GM12864 (cell line): ENCODE measurements at regions not wholly inside any gene's neighbourhood (a gene's known extent, or its start where the extent isn't known, plus 50 kb on each side); places are given as distances from the start of the nearest gene placed in this dataset.

Experiments used
- DNase-seq: peaks from one replicate; pipeline ENCODE4 v3.0.0-alpha.2; 2011; ENCODE audit warnings: low read depth
- H3K4me3 ChIP-seq: 2 replicates; pipeline ENCODE4 v1.5.1; 2011; ENCODE audit warnings: mild to moderate bottlenecking, low read depth, low read length, control low read depth
- CTCF ChIP-seq: IDR thresholded peaks from 2 replicates; pipeline ENCODE4 v1.5.1; 2011; ENCODE audit warnings: low read depth, mild to moderate bottlenecking, moderate library complexity, low read length, control low read depth, inconsistent platforms; ENCODE audit errors: missing control alignments

GRCh38 chr5:20608567-20608966 is 620.6 kb upstream of the CDH18 start:
- DNase-seq, result no peak
- no peak for TF ChIP-seq CTCF
- no peak overlapping the region for H3K4me3 ChIP-seq

GRCh38 chr5:20605732-20606525 is 617.9 kb upstream of the CDH18 start:
- DNase-seq, result no peak
- no peak for TF ChIP-seq CTCF
- H3K4me3 ChIP-seq, result no peak overlapping the region

DNA sequence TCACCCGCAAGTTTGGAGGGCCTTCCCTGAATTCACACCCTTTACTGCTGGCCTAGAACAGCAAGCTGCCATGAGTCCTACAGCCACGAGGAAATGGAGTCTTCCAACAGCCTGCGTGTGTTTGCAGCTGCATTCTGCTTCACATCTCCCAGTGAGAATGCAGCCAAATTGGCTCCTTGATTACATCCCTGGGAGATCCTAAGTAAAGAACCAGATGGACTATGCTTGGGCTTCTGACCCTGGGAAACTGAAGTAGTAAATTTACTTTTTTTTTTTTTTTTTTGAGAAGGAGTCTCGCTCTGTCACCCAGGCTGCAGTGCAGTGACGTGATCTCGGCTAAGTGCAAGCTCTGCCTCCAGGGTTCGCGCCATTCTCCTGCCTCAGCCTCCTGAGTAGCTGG is 617.0 kb upstream of the CDH18 start:
- TF ChIP-seq CTCF, result no peak
- no peak for DNase-seq
- no peak overlapping the region for H3K4me3 ChIP-seq

GRCh38 chr5:20601678-20602100 is 613.7 kb upstream of the CDH18 start:
- DNase-seq, result no peak
- no peak overlapping the region for H3K4me3 ChIP-seq
- no peak for TF ChIP-seq CTCF

- no peak for TF ChIP-seq CTCF
- no peak overlapping the region for H3K4me3 ChIP-seq
- DNase-seq, result no peak
These were observed 602.4 kb upstream of the CDH18 start for GRCh38 chr5:20590356-20590755.

DNA sequence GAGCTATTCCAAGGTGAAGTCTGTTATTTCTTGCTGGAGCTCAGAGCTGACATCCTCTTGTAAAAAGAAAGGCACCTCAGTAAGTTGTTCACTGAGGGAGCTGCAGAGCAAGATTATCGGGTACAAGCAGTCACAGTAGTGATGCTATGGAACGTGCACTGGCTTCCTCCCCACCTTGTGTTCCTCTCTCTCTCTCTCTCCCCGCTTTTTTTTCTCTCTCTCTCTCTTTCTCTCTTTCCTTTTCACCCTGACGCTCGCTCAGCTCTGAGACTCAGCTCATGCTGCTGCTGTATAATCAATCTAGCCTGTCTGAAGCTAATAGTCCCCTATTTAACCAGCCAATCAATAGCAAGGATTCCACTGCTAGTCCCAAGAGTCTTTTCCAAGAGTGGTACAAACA is 587.6 kb upstream of the CDH18 start:
- no peak for DNase-seq
- no peak overlapping the region for H3K4me3 ChIP-seq
- no peak for TF ChIP-seq CTCF

GRCh38 chr5:20574576-20574975 is 586.6 kb upstream of the CDH18 start:
- DNase-seq, result no peak
- H3K4me3 ChIP-seq, result no peak overlapping the region
- no peak for TF ChIP-seq CTCF
